GM03348 (cell line): ENCODE measurements at regions not wholly inside any gene's neighbourhood (a gene's known extent, or its start where the extent isn't known, plus 50 kb on each side); places are given as distances from the start of the nearest gene placed in this dataset.
"Not testable (repeated sequence)": the region's sequence is repeated elsewhere in the genome, so short reads cannot be mapped to it uniquely, and the experiment has no call there.

Source experiments
- DNase-seq: peaks from one replicate; pipeline ENCODE4 v3.0.0; 2012; ENCODE audit warnings: low spot score

GRCh38 chr7:131084336-131084735 is 243.3 kb upstream of the MKLN1 start:
- not testable (repeated sequence) for DNase-seq

- DNase-seq, result no peak
Observed at GRCh38 chr7:131087756-131088658, 239.7 kb upstream of the MKLN1 start.

- DNase-seq, result no peak
Observed at GRCh38 chr7:131090188-131090587, 237.5 kb upstream of the MKLN1 start.

GRCh38 chr7:131090886-131091692 is 236.6 kb upstream of the MKLN1 start:
- DNase-seq, result no peak

GRCh38 chr7:131094685-131095084 is 233.0 kb upstream of the MKLN1 start:
- no peak for DNase-seq

GRCh38 chr7:131095346-131095745 is 232.3 kb upstream of the MKLN1 start:
- DNase-seq, result no peak

- no peak for DNase-seq
Observed at GRCh38 chr7:131096267-131096927, 231.3 kb upstream of the MKLN1 start.

- no peak for DNase-seq
Observed at GRCh38 chr7:131097662-131098376, 229.9 kb upstream of the MKLN1 start.

- no peak for DNase-seq
Observed at GRCh38 chr7:131098527-131098926, 229.1 kb upstream of the MKLN1 start.

- no peak for DNase-seq
Observed at GRCh38 chr7:131100357-131101054, 227.2 kb upstream of the MKLN1 start.

- peak; percentile 90 for DNase-seq
Observed at GRCh38 chr7:131103997-131104396, 223.7 kb upstream of the MKLN1 start.

GRCh38 chr7:131104596-131105293 is 222.9 kb upstream of the MKLN1 start:
- DNase-seq, result no peak

GRCh38 chr7:131105294-131105798 is 222.3 kb upstream of the MKLN1 start:
- DNase-seq, result no peak

GRCh38 chr7:131105799-131106680 is 221.6 kb upstream of the MKLN1 start:
- peak; percentile 95 for DNase-seq

GRCh38 chr7:131106681-131107336 is 220.9 kb upstream of the MKLN1 start:
- peak; percentile 56 for DNase-seq

GRCh38 chr7:131107337-131108211 is 220.1 kb upstream of the MKLN1 start:
- DNase-seq, result peak; percentile 82

- DNase-seq, result peak; percentile 15
Observed at GRCh38 chr7:131108212-131108940, 219.3 kb upstream of the MKLN1 start.
